ENCODE measurements at regions not wholly inside any gene's neighbourhood (a gene's known extent, or its start where the extent isn't known, plus 50 kb on each side); places are given as distances from the start of the nearest gene placed in this dataset.

DNA sequence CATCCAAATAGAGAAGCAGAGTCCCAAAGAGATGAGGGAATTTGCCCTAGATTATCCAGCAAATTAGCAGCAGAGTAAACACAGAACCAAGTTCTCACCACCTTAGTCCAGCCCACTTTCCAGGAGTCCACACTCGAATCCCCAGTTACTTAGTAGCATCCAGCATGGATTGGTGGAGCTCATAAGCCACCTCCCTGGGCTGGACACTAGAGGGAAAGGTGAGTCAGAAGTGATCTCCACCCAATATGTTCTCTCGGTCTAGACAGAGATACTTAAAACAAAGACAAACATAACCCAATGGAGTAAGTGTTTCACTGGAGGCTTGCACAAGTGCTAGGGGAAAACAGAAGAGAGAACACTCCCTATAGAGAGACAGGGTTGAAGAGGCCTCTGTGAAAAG is 105.1 kb upstream of the CPEB2 start:
- TF ChIP-seq, protein P1, sequence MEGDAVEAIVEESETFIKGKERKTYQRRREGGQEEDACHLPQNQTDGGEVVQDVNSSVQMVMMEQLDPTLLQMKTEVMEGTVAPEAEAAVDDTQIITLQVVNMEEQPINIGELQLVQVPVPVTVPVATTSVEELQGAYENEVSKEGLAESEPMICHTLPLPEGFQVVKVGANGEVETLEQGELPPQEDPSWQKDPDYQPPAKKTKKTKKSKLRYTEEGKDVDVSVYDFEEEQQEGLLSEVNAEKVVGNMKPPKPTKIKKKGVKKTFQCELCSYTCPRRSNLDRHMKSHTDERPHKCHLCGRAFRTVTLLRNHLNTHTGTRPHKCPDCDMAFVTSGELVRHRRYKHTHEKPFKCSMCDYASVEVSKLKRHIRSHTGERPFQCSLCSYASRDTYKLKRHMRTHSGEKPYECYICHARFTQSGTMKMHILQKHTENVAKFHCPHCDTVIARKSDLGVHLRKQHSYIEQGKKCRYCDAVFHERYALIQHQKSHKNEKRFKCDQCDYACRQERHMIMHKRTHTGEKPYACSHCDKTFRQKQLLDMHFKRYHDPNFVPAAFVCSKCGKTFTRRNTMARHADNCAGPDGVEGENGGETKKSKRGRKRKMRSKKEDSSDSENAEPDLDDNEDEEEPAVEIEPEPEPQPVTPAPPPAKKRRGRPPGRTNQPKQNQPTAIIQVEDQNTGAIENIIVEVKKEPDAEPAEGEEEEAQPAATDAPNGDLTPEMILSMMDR (conservative IDR thresholded peaks at IDR 0.05; ENCODE audit: low read depth, low read length): peak; percentile 24; the same call in 1 of the 2 replicates
- TF ChIP-seq EZH2 (IDR thresholded peaks at IDR 0.05; ENCODE audit: low read length, unreplicated experiment): no peak
